Mesenchymal stem cell (in vitro differentiated cells and primary cell): ENCODE measurements at regions not wholly inside any gene's neighbourhood (a gene's known extent, or its start where the extent isn't known, plus 50 kb on each side); places are given as distances from the start of the nearest gene placed in this dataset.
A peak's percentile ranks its signal among the peaks of the same experiment; 100 is the strongest.

ENCODE experiments used
- DNase-seq: peaks from one replicate; pipeline ENCODE4 v3.0.0-alpha.2; 2013
- H2AFZ ChIP-seq: one replicate; pipeline ENCODE4 v1.6.1; 2013; ENCODE audit warnings: low read depth, mild to moderate bottlenecking, control low read depth, inconsistent platforms, low read length, moderate library complexity
- H2AK5ac ChIP-seq: 2 replicates; pipeline ENCODE4 v1.6.1; 2013; ENCODE audit warnings: low read length, moderate library complexity, mild to moderate bottlenecking, inconsistent platforms; ENCODE audit not compliant: severe bottlenecking
- H2BK120ac ChIP-seq: one replicate; pipeline ENCODE4 v1.6.1; 2013; ENCODE audit warnings: low read depth, mild to moderate bottlenecking, inconsistent platforms, low read length, moderate library complexity
- H2BK12ac ChIP-seq, 2 experiments: one replicate each; pipeline ENCODE4 v1.6.1; 2013; ENCODE audit warnings: inconsistent platforms in 2 of 2, low read length in 2 of 2, mild to moderate bottlenecking in 2 of 2, moderate library complexity in 2 of 2, control low read depth in 1 of 2
- H2BK15ac ChIP-seq: one replicate; pipeline ENCODE4 v1.6.1; 2013; ENCODE audit warnings: mild to moderate bottlenecking, low read depth, inconsistent platforms; ENCODE audit not compliant: poor library complexity, severe bottlenecking
- H2BK5ac ChIP-seq: 2 replicates; pipeline ENCODE4 v1.6.1; 2013; ENCODE audit warnings: low read depth, mild to moderate bottlenecking, low read length, control low read depth, inconsistent platforms; ENCODE audit not compliant: poor library complexity, severe bottlenecking
- H3K14ac ChIP-seq, 2 experiments: one replicate each; pipeline ENCODE4 v1.6.1; 2013; ENCODE audit warnings: inconsistent platforms in 2 of 2, low read length in 2 of 2, control low read depth in 1 of 2, mild to moderate bottlenecking in 1 of 2, moderate library complexity in 1 of 2
- H3K18ac ChIP-seq, 2 experiments: one replicate each; pipeline ENCODE4 v1.6.1; 2013; ENCODE audit warnings: inconsistent platforms in 2 of 2, low read length in 2 of 2, control low read depth in 1 of 2, low read depth in 1 of 2, mild to moderate bottlenecking in 1 of 2
- H3K23ac ChIP-seq, 2 experiments: one replicate each; pipeline ENCODE4 v1.6.1; 2013; ENCODE audit warnings: inconsistent platforms in 2 of 2, low read length in 2 of 2, mild to moderate bottlenecking in 2 of 2, moderate library complexity in 2 of 2, control low read depth in 1 of 2
- H3K27ac ChIP-seq: 2 replicates; pipeline ENCODE4 v1.5.1; 2013; ENCODE audit warnings: mild to moderate bottlenecking, moderate library complexity, low read length, control low read depth, inconsistent platforms; ENCODE audit not compliant: poor library complexity, severe bottlenecking
- H3K27me3 ChIP-seq, 2 experiments: 2 replicates each; pipeline versions ENCODE4 v1.6.1 to v1.7.0; 2013; ENCODE audit warnings: low read length in 2 of 2, mild to moderate bottlenecking in 2 of 2, moderate library complexity in 2 of 2, control low read depth in 1 of 2, inconsistent platforms in 1 of 2; ENCODE audit not compliant: control insufficient read depth in 1 of 2, insufficient read depth in 1 of 2
- H3K36me3 ChIP-seq, 2 experiments: 2 replicates each; pipeline versions ENCODE4 v1.6.1 to v1.7.0; 2013; ENCODE audit warnings: low read length in 2 of 2, control low read depth in 1 of 2, inconsistent platforms in 1 of 2, low read depth in 1 of 2, mild to moderate bottlenecking in 1 of 2; ENCODE audit not compliant: insufficient read depth in 2 of 2, control insufficient read depth in 1 of 2
- H3K4ac ChIP-seq, 2 experiments: one replicate each; pipeline ENCODE4 v1.6.1; 2013; ENCODE audit warnings: inconsistent platforms in 2 of 2, low read length in 2 of 2, mild to moderate bottlenecking in 2 of 2, moderate library complexity in 2 of 2, control low read depth in 1 of 2, low read depth in 1 of 2
- H3K4me1 ChIP-seq: 2 replicates; pipeline ENCODE4 v1.6.1; 2013; ENCODE audit warnings: low read depth, low read length, control low read depth; ENCODE audit not compliant: control insufficient read depth, insufficient read depth
- H3K4me2 ChIP-seq: 2 replicates; pipeline ENCODE4 v1.6.1; 2013; ENCODE audit warnings: low read length, mild to moderate bottlenecking, inconsistent platforms; ENCODE audit not compliant: poor library complexity, severe bottlenecking
- H3K4me3 ChIP-seq, 2 experiments: 2 replicates each; pipeline versions ENCODE4 v1.5.1 to v1.7.0; 2013; ENCODE audit warnings: low read length in 2 of 2, mild to moderate bottlenecking in 2 of 2, control low read depth in 1 of 2, low read depth in 1 of 2; ENCODE audit not compliant: insufficient read depth in 1 of 2
- H3K79me1 ChIP-seq: replicated peaks from 2 replicates; pipeline ENCODE4 v1.6.1; 2013; ENCODE audit warnings: mild to moderate bottlenecking, control low read depth, low read length, inconsistent platforms; ENCODE audit not compliant: poor library complexity, severe bottlenecking
- H3K9ac ChIP-seq: 2 replicates; pipeline ENCODE4 v1.7.0; 2013; ENCODE audit warnings: mild to moderate bottlenecking, low read length, moderate library complexity
- H3K9me3 ChIP-seq: 2 replicates; pipeline ENCODE4 v1.7.0; 2013; ENCODE audit warnings: mild to moderate bottlenecking, low read length; ENCODE audit not compliant: control insufficient read depth
- H4K8ac ChIP-seq: one replicate; pipeline ENCODE4 v1.6.1; 2013; ENCODE audit warnings: inconsistent platforms, mild to moderate bottlenecking, low read length, moderate library complexity
- H4K91ac ChIP-seq: one replicate; pipeline ENCODE4 v1.6.1; 2013; ENCODE audit warnings: mild to moderate bottlenecking, low read length, inconsistent platforms
- WGBS: methylation state at CpG from one replicate; pipeline ENCODE4 v1.1.7; 2013; ENCODE audit warnings: mixed read lengths; 5-methylcytosine and 5-hydroxymethylcytosine counted together

- no peaks in the 10 kb centered on the region for H3K27me3 ChIP-seq
- no peaks in the 10 kb centered on the region for H3K4me1 ChIP-seq
- H4K8ac ChIP-seq: no peak overlapping the region
- H3K4me3 ChIP-seq: no peak overlapping the region
- no peak overlapping the region for H2BK12ac ChIP-seq
- H2BK5ac ChIP-seq: no peak overlapping the region
- H3K27ac ChIP-seq: no peak overlapping the region
- H3K18ac ChIP-seq: no peak overlapping the region
- no peak overlapping the region for H3K9ac ChIP-seq
- H3K79me1 ChIP-seq: no peaks in the 10 kb centered on the region
- no peak overlapping the region for H2BK120ac ChIP-seq
- H3K4ac ChIP-seq: no peak overlapping the region
- H2AFZ ChIP-seq: no peak overlapping the region
- H3K9me3 ChIP-seq: no peaks in the 10 kb centered on the region
- no peak overlapping the region for H4K91ac ChIP-seq
- no peaks in the 10 kb centered on the region for H3K36me3 ChIP-seq
- H3K23ac ChIP-seq: no peak overlapping the region
- DNase-seq: no peak
- H2BK15ac ChIP-seq: no peak overlapping the region
- 100% methylated on average over 1 of the region's 1 CpG for WGBS
- no peak overlapping the region for H2AK5ac ChIP-seq
- no peak overlapping the region for H3K14ac ChIP-seq
- no peak overlapping the region for H3K4me2 ChIP-seq
Observed at GRCh38 chr4:165774326-165774725, 98.7 kb upstream of the TLL1 start.

- Histone ChIP-seq H2BK15ac (no peak overlapping the region), H2BK5ac (no peak overlapping the region), H3K23ac (no peak overlapping the region), H3K14ac (no peak overlapping the region), H2AK5ac (no peak overlapping the region), H4K8ac (no peak overlapping the region), H4K91ac (no peak overlapping the region), H3K18ac (no peak overlapping the region), H3K36me3 (no peaks in the 10 kb centered on the region), H3K79me1 (no peaks in the 10 kb centered on the region), H2BK120ac (no peak overlapping the region), H2BK12ac (no peak overlapping the region), H3K4me2 (no peak overlapping the region), H2AFZ (no peak overlapping the region), H3K27me3 (no peaks in the 10 kb centered on the region), H3K9ac (peak overlapping the region; percentile 69), H3K27ac (no peak overlapping the region), H3K4ac (no peak overlapping the region), H3K9me3 (no peaks in the 10 kb centered on the region), H3K4me1 (no peaks in the 10 kb centered on the region), H3K4me3 (no peak overlapping the region)
- 64% methylated on average over 3 of the region's 5 CpGs for WGBS
- DNase-seq: peak; percentile 8
Observed at GRCh38 chr4:165779950-165780670, 92.9 kb upstream of the TLL1 start.

DNA sequence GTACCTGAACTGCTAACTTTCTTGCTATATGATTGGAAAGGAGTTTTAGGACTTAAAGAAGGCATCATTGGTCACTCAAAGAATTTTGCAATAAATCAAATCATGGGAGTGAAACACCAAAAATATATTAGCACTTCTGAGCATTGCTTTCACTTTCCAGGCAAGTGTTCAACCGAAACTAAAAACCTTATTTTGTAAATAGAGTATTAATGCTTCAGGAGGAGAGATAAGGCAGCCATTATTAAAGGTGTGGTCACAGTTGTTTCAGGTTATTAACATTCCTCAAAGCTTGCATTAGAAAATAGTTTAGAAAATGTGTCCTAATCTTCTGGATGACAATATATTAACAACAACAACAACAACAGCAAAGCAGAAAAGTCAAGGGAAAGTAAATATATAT, 92.3 kb upstream of the TLL1 start:
- H2BK12ac ChIP-seq: no peak overlapping the region
- H2AFZ ChIP-seq: no peak overlapping the region
- H3K36me3 ChIP-seq: no peaks in the 10 kb centered on the region
- no peak for DNase-seq
- H3K23ac ChIP-seq: no peak overlapping the region
- no peak overlapping the region for H3K4me2 ChIP-seq
- no peak overlapping the region for H3K18ac ChIP-seq
- peak overlapping the region; percentile 1 for H3K9ac ChIP-seq
- H3K4me1 ChIP-seq: no peaks in the 10 kb centered on the region
- no peak overlapping the region for H3K4me3 ChIP-seq
- no peak overlapping the region for H3K4ac ChIP-seq
- no peak overlapping the region for H3K14ac ChIP-seq
- no peak overlapping the region for H2BK5ac ChIP-seq
- no peak overlapping the region for H2AK5ac ChIP-seq
- H3K9me3 ChIP-seq: no peaks in the 10 kb centered on the region
- 60% methylated on average over 1 of the region's 1 CpG for WGBS
- H3K27me3 ChIP-seq: no peaks in the 10 kb centered on the region
- no peak overlapping the region for H4K91ac ChIP-seq
- H2BK120ac ChIP-seq: no peak overlapping the region
- no peak overlapping the region for H4K8ac ChIP-seq
- H2BK15ac ChIP-seq: no peak overlapping the region
- H3K27ac ChIP-seq: no peak overlapping the region
- H3K79me1 ChIP-seq: no peaks in the 10 kb centered on the region

- Histone ChIP-seq H3K4ac (no peak overlapping the region), H3K36me3 (no peaks in the 10 kb centered on the region)
Observed at GRCh38 chr4:165782623-165783022, 90.4 kb upstream of the TLL1 start.

More at GRCh38 chr4:165782623-165783022, 90.4 kb upstream of the TLL1 start:
- Histone ChIP-seq H2BK15ac (no peak overlapping the region), H4K8ac (no peak overlapping the region), H3K18ac (no peak overlapping the region), H3K79me1 (no peaks in the 10 kb centered on the region), H3K27me3 (no peaks in the 10 kb centered on the region), H4K91ac (no peak overlapping the region), H3K9ac (no peak overlapping the region), H3K4me3 (no peak overlapping the region), H2AK5ac (no peak overlapping the region), H3K4me2 (no peak overlapping the region), H2BK120ac (no peak overlapping the region), H2AFZ (no peak overlapping the region), H3K9me3 (no peaks in the 10 kb centered on the region), H2BK12ac (no peak overlapping the region), H3K4me1 (no peaks in the 10 kb centered on the region), H3K14ac (no peak overlapping the region), H2BK5ac (no peak overlapping the region), H3K23ac (no peak overlapping the region), H3K27ac (no peak overlapping the region)
- no peak for DNase-seq
